Stimulated activated CD4-positive, alpha-beta T cell treated with anti-CD3 and anti-CD28 coated beads, Interleukin-12 subunit alpha, Interleukin-12 subunit beta, amount 100 ng/mL, for 48 hours (primary cell): ENCODE measurements at regions not wholly inside any gene's neighbourhood (a gene's known extent, or its start where the extent isn't known, plus 50 kb on each side); places are given as distances from the start of the nearest gene placed in this dataset.
A peak's percentile ranks its signal among the peaks of the same experiment; 100 is the strongest.

Source experiments
- DNase-seq, 3 donors: peaks; one replicate each; pipeline ENCODE4 v3.0.0-alpha.2; 2020; ENCODE audit warnings: low read depth in 2 of 3, low spot score in 1 of 3

DNA sequence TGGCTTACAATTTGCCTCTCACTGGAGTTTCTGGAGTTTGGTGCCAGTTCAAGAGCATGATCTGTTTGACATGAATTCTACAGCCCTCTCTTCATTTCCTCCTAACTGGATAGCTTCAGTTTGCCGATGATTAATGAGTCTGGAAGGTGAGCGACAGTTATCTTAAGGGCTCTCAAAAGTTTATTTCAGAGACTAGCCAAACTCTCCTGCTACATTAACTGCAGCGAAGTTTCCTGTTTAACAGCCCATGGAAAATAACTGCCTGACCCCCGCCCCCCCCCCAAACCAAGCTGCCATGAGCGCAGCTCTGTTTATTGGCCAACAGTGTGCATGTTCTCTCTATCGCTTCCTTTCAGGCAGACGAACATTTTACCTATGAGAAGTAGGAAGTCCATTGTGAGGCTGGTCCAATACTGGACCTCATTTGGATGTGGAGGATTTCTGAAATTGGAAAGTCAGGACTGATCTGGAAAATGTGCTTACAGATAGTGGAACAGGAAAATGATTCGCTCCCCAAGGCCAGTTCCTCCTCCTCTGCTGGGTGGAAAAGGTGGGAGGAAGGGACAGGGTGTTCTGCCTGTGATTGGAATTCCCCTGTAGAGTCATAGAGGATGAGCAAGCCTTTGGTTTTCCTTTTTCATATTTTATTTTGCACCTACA is 522.2 kb upstream of the JAG1 start:
- DNase-seq = no peak

DNA sequence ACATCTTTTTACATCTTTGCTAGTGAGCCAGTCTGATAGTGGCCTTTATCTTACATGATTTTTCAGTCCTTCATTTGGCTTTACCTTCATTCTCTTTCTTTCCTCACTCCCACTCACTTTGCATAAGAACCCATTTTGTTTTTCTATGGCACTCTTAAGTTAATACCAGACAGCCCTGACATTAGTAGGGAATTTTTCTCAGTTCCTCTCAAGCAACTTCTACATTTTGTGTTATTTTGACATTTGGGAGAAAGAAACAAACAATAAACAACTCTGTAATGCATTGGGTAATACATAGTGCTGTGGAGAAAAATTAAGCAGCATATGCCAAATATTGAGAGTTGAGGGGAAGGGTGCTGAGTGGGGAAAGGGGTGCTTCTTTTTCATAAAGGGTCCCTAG is 524.1 kb upstream of the JAG1 start:
- no peak for DNase-seq

- no peak for DNase-seq
Observed at GRCh38 chr20:11200423-11200822, 526.6 kb upstream of the JAG1 start.

DNA sequence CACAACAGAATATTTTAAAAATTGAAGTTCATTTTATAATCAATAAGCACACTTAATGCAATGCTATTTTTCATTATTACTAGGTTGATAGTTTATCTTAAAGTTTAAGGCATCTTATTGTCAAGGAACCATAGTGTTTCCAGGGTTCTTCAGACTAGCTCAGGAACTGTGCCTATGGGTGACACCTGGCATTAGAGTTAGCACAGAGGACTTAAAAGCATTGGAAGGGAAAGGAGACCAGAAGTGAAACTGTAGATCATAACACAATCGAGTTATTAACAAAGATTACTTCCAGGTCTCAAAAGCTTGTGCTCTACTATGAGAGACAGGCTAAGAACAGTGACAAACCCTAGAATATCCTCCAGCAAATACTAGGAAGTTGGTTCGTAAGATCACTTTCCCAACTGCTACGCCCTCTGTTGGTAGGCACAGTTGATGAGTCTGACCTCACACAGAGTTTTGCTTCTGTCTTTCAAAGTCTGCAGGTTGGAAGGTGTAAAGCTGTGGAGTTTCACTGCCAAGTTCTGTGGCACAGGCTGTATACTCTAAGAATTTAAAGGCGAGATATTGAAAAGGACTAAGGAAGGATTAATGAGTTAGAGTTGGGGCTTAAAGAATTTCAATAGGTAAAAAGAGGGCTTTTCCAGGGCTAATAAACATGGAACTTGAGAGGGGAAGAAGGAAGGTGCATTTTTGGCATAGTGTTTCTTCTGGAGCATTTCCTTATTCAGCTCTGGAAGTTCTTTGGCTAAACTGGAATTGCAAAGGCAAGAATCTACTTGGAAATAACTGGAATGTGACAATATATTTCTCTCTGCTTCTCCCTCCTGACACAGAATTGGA is 531.3 kb upstream of the JAG1 start:
- DNase-seq = peak in 1 of 3 donors; percentile 6

- DNase-seq = no peak
Observed at GRCh38 chr20:11205769-11206362, 532.1 kb upstream of the JAG1 start.

DNA sequence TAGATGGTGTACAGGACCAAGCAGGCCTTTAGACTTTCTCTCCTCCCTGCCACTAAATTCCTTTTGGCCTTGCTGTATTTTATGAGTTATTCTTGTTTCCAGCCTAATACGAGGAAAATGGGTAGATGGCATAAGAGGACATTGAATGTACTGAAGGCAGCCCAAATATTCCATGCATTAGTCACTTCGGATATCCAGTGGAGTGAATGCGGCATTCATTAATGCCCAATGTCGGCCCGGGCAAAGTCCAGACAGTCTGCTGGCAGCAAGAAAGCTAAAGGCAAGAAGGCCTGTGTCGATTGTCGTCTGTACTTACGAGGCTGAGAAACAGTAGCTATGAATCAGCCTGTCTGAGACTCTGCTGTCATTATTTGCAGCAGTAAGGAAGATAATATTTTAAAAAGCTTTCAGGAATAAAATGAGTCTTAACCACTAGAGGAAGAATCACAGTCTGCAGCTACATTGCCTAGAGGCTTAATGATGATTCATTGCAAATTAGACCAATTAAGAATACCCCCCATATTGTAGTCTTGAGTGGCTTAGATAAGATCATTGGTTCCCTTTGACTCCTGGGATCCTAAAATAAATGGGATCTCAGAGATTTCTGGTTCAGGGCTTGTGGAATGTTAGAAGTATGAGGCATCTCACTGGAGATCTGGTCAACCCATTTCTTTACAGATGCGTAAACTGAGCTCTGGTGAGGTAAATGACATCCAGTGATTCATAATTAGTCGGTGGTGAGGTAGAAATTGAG is 534.1 kb upstream of the JAG1 start:
- DNase-seq = no peak

- DNase-seq = no peak
Observed at GRCh38 chr20:11210611-11211010, 536.8 kb upstream of the JAG1 start.

DNA sequence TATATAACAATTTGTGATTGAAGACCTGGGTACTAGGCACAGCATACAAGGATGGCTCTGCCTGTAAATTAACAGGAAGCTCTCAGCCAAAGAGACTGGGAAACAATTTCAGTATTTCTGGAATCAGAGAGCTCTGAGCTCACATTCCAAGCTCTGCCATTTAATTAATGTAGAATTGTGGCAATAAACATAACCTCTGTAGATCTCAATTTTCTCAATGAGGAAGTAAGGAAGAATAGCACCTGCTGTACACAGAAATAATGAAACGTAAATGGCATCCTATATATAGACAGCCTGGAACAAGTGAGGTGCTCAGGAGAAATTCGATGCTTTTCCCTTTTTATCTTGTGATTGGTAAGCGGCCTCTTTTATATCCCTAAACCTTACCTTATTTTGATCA is 538.5 kb upstream of the JAG1 start:
- DNase-seq = no peak

DNA sequence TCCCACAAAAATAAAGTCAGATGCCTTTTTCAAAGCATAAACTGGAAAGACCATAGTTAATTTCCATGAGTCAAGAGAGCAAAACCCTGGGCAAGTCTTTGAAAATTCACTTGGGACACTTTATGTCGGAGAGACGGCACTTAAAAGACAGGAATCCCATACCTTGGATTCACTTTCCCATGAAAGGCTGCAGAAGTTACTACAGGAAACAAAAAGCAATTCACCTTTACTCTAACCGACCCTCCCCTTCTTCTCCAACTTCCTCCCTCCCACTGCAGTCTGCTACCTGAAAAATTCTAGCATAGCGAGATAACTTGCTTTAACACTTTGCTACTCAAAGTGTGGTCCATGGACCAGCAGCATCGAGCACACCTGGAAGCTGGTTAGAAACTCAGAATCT is 539.1 kb upstream of the JAG1 start:
- no peak for DNase-seq

- no peak for DNase-seq
Observed at GRCh38 chr20:11214256-11214840, 540.5 kb upstream of the JAG1 start.

DNA sequence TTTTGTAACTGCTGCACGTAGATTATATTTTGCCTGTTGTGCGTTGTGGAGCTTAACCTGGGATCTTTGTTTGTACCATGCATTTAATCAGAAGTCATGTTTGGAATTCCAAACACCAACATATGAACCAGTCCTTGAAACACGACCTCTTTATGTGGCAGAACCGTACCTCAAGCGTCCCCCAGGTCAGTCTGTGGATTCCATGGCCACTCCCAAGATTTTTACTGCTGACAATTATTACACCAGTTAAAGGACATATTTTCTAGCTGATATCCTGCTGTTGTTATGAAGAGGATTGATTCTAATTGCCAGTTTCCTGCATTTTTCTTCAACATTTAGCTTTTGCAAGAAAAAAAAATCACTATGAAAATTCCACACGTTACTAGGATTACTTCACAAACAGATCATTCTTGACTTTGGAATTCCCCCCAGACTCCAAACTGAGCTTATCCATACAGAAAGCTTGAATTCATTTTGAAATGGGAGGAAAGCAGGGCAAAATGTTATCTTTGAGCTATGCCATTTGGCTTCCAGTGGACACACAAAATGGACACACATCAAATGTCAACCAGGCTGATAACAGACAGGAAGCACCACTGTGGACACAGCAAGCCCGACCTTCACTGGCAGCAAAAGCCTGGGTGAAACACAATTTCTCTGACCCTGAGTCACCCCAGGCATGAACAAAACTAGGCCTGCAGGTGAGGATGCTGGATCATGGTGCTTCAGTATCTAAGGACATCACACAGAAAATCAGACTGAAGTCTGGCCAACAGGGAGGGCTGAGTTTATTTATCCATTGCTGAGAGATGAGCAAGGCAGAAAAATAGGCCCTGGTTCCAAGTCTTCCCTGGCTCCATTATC is 542.9 kb upstream of the JAG1 start:
- DNase-seq = no peak

- no peak for DNase-seq
Observed at GRCh38 chr20:11217326-11218172, 543.8 kb upstream of the JAG1 start.

DNA sequence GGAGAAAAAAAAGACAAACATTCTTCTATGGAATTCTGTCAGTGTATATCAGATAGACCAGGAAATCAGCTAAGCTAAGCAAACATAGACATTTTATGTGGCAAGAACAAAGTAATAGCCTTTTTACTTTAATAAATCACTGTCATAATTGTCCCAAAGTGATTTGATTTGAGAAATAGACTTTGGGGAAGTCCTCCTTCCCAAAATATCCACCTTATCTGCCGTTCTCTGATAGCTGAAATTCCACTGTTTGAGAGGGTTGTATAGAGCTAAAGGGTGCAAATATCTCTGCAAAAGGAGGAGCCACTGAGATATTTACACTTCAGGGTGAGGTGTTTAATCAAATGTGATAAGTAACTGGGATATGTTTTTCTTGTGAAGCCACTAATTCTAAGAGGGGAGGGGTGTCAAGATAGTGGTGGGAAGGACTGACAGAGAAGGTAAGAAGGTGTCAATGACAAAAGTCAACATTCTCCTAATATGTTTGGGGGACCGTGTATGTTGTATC is 544.4 kb upstream of the JAG1 start:
- no peak for DNase-seq

DNA sequence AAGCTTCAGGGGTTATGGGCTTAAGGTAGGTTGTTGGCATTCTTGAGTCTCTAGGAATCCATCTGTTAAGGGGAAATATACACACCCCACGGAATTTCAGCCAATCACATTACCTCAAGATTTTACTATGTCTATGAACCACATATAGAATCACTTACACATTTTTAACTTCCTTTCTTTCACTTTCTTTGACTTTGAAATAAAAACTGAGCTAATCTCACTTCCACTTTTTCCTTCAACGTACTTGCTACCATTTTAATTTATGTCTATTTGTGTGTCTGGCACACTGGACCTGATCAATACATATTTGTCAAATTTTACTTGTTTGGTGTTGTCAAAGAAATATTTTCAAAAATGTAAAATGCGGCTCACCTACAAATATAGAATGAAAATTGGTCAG is 545.4 kb upstream of the JAG1 start:
- DNase-seq = no peak

DNA sequence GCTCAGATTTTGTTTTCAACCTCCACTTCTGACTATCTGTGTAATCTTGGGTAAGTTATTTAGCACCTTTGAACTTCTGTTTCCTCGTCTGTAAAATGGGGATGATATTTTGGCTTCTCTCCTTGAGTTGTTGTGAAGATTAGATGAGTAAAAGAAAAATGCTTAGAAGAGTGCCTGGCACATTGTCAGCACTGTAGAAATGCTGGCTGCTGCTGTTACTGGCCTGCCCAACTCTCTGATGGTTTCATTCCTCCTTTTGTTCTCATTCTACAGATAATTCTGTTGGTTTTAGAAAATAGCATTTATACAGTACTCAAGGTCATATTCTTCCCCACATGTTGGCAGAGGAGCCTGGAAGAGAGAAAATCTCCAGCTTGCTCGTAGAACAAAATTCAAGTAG is 547.2 kb upstream of the JAG1 start:
- no peak for DNase-seq

GRCh38 chr20:11222243-11222642 is 548.4 kb upstream of the JAG1 start:
- DNase-seq = no peak

DNA sequence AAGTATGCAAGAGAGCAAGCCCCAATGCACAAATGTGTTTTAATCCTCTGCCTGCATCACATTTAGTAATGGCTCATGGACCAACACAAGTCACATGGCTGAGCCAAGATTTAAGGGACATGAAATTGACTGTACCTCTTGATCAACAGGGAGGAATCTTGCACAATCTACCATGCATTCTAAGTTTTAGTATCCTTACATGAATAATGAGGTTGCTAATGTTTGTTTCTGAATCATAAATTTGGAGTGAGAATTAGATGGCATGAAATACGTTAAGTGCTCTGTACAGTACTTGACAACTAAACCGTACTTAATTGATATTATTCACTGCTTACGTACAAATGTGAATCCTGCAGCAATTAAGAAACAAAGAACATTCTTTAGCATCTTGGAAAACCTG is 553.8 kb upstream of the JAG1 start:
- no peak for DNase-seq

- DNase-seq = no peak
Observed at GRCh38 chr20:11229772-11230171, 556.0 kb upstream of the JAG1 start.

- DNase-seq = no peak
Observed at GRCh38 chr20:11230999-11231398, 557.2 kb upstream of the JAG1 start.
